HEK293 (cell line): ENCODE measurements at regions not wholly inside any gene's neighbourhood (a gene's known extent, or its start where the extent isn't known, plus 50 kb on each side); places are given as distances from the start of the nearest gene placed in this dataset.

ENCODE experiments used
- ZEB2 ChIP-seq: fragments of 450-650 bp; formaldehyde crosslinking; IDR thresholded peaks from 2 replicates; pipeline ENCODE4 v1.5.1; 2016; ENCODE audit warnings: missing biosample characterization, missing genetic modification characterization
- ZNF24 ChIP-seq: fragments of 450-650 bp; formaldehyde crosslinking; IDR thresholded peaks from 2 replicates; pipeline ENCODE4 v1.5.1; 2016; ENCODE audit warnings: missing biosample characterization, missing genetic modification characterization
- ZNF843 ChIP-seq: fragments of 450-650 bp; formaldehyde crosslinking; IDR thresholded peaks from 2 replicates; pipeline ENCODE4 v1.5.1; 2016; ENCODE audit warnings: missing biosample characterization, missing genetic modification characterization

GRCh38 chr20:5397393-5397792, 80.6 kb upstream of the PROKR2 start:
- TF ChIP-seq ZNF24 (tag by site-specific recombination): no peak
- TF ChIP-seq ZEB2 (tag by site-specific recombination): no peak
- no peak for TF ChIP-seq ZNF843 (tag by site-specific recombination)
